GM23338 (cell line): ENCODE measurements at regions not wholly inside any gene's neighbourhood (a gene's known extent, or its start where the extent isn't known, plus 50 kb on each side); places are given as distances from the start of the nearest gene placed in this dataset.
A peak's percentile ranks its signal among the peaks of the same experiment; 100 is the strongest.

ENCODE experiments used
- ATAC-seq: fragments of 200-7000 bp; cut with Tn5 transposase; 3 replicates; pipeline ENCODE4 v1.9.1; 2020
- DNase-seq: peaks from one replicate; pipeline ENCODE4 v3.0.0-alpha.2; 2015; ENCODE audit warnings: low spot score
- H2AFZ ChIP-seq: fragments of 200-600 bp; sonication (generic); 2 replicates; pipeline ENCODE4 v1.8.0; 2016; ENCODE audit warnings: antibody characterized with exemption, mild to moderate bottlenecking, moderate library complexity
- H3F3A ChIP-seq: fragments of 200-600 bp; sonication (generic); replicated peaks from 2 replicates; pipeline ENCODE4 v1.8.0; 2017; ENCODE audit warnings: antibody characterized with exemption, mixed run types, low read depth
- H3K27ac ChIP-seq: fragments of 200-600 bp; sonication (generic); 2 replicates; pipeline ENCODE4 v1.6.1; 2016; ENCODE audit warnings: low read depth
- H3K27me3 ChIP-seq: fragments of 200-600 bp; sonication (generic); 2 replicates; pipeline ENCODE4 v1.8.0; 2016; ENCODE audit warnings: mild to moderate bottlenecking, mixed run types, moderate library complexity; ENCODE audit not compliant: insufficient read depth
- H3K36me3 ChIP-seq: fragments of 200-600 bp; sonication (generic); 2 replicates; pipeline ENCODE4 v1.8.0; 2016; ENCODE audit warnings: mild to moderate bottlenecking; ENCODE audit not compliant: insufficient read depth
- H3K4me1 ChIP-seq: fragments of 200-600 bp; sonication (generic); 2 replicates; pipeline ENCODE4 v1.8.0; 2016; ENCODE audit warnings: mild to moderate bottlenecking, moderate library complexity; ENCODE audit not compliant: insufficient read depth
- H3K4me2 ChIP-seq: fragments of 200-600 bp; sonication (generic); 2 replicates; pipeline ENCODE4 v1.7.1; 2017; ENCODE audit warnings: mixed run types
- H3K4me3 ChIP-seq: fragments of 200-600 bp; sonication (generic); 2 replicates; pipeline ENCODE4 v1.6.1; 2016; ENCODE audit warnings: mixed run types
- H3K79me2 ChIP-seq: fragments of 200-600 bp; sonication (generic); replicated peaks from 2 replicates; pipeline ENCODE4 v1.8.0; 2017; ENCODE audit warnings: mild to moderate bottlenecking; ENCODE audit not compliant: insufficient read depth
- H3K9me2 ChIP-seq: fragments of 200-600 bp; sonication (generic); 2 replicates; pipeline ENCODE4 v1.8.0; 2017; ENCODE audit not compliant: insufficient read depth
- H4K20me1 ChIP-seq: fragments of 200-600 bp; sonication (generic); replicated peaks from 2 replicates; pipeline ENCODE4 v1.8.0; 2017; ENCODE audit warnings: mild to moderate bottlenecking; ENCODE audit not compliant: insufficient read depth
- H3K27ac Mint-ChIP-seq: 2 replicates; pipeline ENCODE4 v1.8.0; 2020; ENCODE audit warnings: inconsistent platforms, mild to moderate bottlenecking, moderate library complexity, mixed read lengths
- H3K27me3 Mint-ChIP-seq: 3 replicates; pipeline ENCODE4 v1.8.0; 2022; ENCODE audit warnings: low read depth, mild to moderate bottlenecking, moderate library complexity, mixed read lengths, inconsistent platforms; ENCODE audit not compliant: insufficient read depth, poor library complexity
- H3K36me3 Mint-ChIP-seq: 3 replicates; pipeline ENCODE4 v1.8.0; 2021; ENCODE audit warnings: low read depth, mild to moderate bottlenecking, inconsistent platforms, moderate library complexity, mixed read lengths
- H3K4me1 Mint-ChIP-seq: 3 replicates; pipeline ENCODE4 v1.8.0; 2020; ENCODE audit warnings: mild to moderate bottlenecking, inconsistent platforms, mixed read lengths
- H3K4me3 Mint-ChIP-seq: 3 replicates; pipeline ENCODE4 v1.8.0; 2021; ENCODE audit warnings: moderate library complexity, mild to moderate bottlenecking, inconsistent platforms, mixed read lengths
- H3K9me3 Mint-ChIP-seq: 3 replicates; pipeline ENCODE4 v1.8.0; 2020; ENCODE audit warnings: moderate library complexity, mild to moderate bottlenecking, inconsistent platforms, mixed read lengths
- CREB1 ChIP-seq: fragments of 250-450 bp; sonication (Bioruptor Pico); IDR thresholded peaks from 2 replicates; pipeline ENCODE4 v1.5.0; 2020; ENCODE audit warnings: low read depth, mild to moderate bottlenecking, moderate library complexity
- EZH2 ChIP-seq: fragments of 200-600 bp; sonication (generic); IDR thresholded peaks from one replicate; pipeline ENCODE4 v1.8.0; 2017; ENCODE audit warnings: antibody characterized with exemption, mild to moderate bottlenecking, low read depth; ENCODE audit not compliant: unreplicated experiment
- EZH2phosphoT487 ChIP-seq: fragments of 200-600 bp; sonication (generic); IDR thresholded peaks from one replicate; pipeline ENCODE4 v1.8.1; 2018; ENCODE audit warnings: antibody characterized with exemption; ENCODE audit not compliant: unreplicated experiment
- JUNB ChIP-seq: IDR thresholded peaks from one replicate; pipeline ENCODE4 v1.6.1; 2016; ENCODE audit warnings: antibody characterized with exemption; ENCODE audit not compliant: unreplicated experiment
- NANOG ChIP-seq: IDR thresholded peaks from 2 replicates; pipeline ENCODE4 v1.6.1; 2016; ENCODE audit warnings: antibody characterized with exemption, borderline replicate concordance
- POLR2AphosphoS5 ChIP-seq: IDR thresholded peaks from 2 replicates; pipeline ENCODE4 v1.6.1; 2016; ENCODE audit warnings: antibody characterized with exemption, low read depth
- STAT1 ChIP-seq: IDR thresholded peaks from one replicate; pipeline ENCODE4 v1.6.1; 2016; ENCODE audit warnings: antibody characterized with exemption; ENCODE audit not compliant: unreplicated experiment
- ZNF114 ChIP-seq: fragments of 250-450 bp; sonication (Bioruptor Pico); IDR thresholded peaks from 2 replicates; pipeline ENCODE4 v1.5.0; 2020; ENCODE audit warnings: mild to moderate bottlenecking, moderate library complexity
- ZNF331 ChIP-seq: fragments of 250-450 bp; sonication (Bioruptor Pico); IDR thresholded peaks from 2 replicates; pipeline ENCODE4 v1.5.0; 2020; ENCODE audit warnings: low read depth, mild to moderate bottlenecking, moderate library complexity
- TF ChIP-seq, protein P1 (sequence below): IDR thresholded peaks from 2 replicates; pipeline ENCODE4 v1.6.1; 2016; ENCODE audit warnings: antibody characterized with exemption
- TF ChIP-seq, protein P2 (sequence below): fragments of 250-450 bp; sonication (Bioruptor Pico); IDR thresholded peaks from 2 replicates; pipeline ENCODE4 v1.5.0; 2020; ENCODE audit warnings: mild to moderate bottlenecking, moderate library complexity
- TF ChIP-seq, protein P3 (sequence below): IDR thresholded peaks from one replicate; pipeline ENCODE4 v1.6.1; 2018; ENCODE audit warnings: antibody characterized with exemption; ENCODE audit not compliant: unreplicated experiment
- TF ChIP-seq, protein P4 (sequence below), 2 experiments: fragments of 200-600 bp in 1 of 2; sonication (generic) in 1 of 2; conservative IDR thresholded peaks; 2 replicates each; pipeline versions ENCODE4 v1.5.1 to v1.6.1; 2016 to 2017; ENCODE audit warnings: antibody characterized with exemption in 2 of 2, low read depth in 2 of 2, mild to moderate bottlenecking in 2 of 2, moderate library complexity in 1 of 2

DNA sequence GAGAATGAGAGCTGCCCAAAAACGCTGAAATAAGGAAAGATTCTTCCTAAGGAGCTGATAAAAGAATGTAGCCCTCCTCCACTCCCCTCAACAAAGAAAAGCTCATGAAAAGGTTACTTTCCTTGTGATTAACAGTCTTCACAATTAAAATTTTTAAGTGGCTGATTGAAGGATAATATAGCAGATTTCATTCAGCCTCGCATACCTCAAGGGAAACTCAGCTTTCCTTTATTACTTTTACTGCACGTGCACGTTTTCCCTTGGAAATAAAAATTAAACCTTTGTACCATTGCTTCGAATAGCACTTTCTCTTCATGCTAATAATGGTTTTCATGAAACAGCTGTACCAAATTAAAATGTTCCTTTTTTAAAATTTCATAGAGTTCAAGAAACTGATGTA, 234.0 kb upstream of the GRAMD2B start:
- no peak for DNase-seq
- H3K36me3 Mint-ChIP-seq = no peaks in the 10 kb centered on the region
- peak; percentile 27; the same call in 1 of the 3 replicates for ATAC-seq
- Histone ChIP-seq H3K4me3 (no peak overlapping the region), H3K27ac (no peak overlapping the region), H3K79me2 (no peaks in the 10 kb centered on the region), H3K27me3 (no peaks in the 10 kb centered on the region), H3K9me2 (no peaks in the 10 kb centered on the region), H3K4me1 (peaks cover 11% of the 10 kb centered on the region), H2AFZ (no peak overlapping the region), H3K36me3 (no peaks in the 10 kb centered on the region), H3K4me2 (no peak overlapping the region), H3F3A (no peaks in the 10 kb centered on the region), H4K20me1 (no peaks in the 10 kb centered on the region)
- peaks cover 32% of the 10 kb centered on the region for H3K4me1 Mint-ChIP-seq
- peaks cover 5% of the 10 kb centered on the region; the same call in 2 of the 3 replicates for H3K9me3 Mint-ChIP-seq
- TF ChIP-seq STAT1 (no peak), NANOG (no peak), EZH2 (no peak), EZH2phosphoT487 (no peak), ZNF331 (CRISPR knock-in tag) (no peak), ZNF114 (CRISPR knock-in tag) (no peak), CREB1 (CRISPR knock-in tag) (no peak), JUNB (no peak), POLR2AphosphoS5 (no peak)
- TF ChIP-seq, protein P1, sequence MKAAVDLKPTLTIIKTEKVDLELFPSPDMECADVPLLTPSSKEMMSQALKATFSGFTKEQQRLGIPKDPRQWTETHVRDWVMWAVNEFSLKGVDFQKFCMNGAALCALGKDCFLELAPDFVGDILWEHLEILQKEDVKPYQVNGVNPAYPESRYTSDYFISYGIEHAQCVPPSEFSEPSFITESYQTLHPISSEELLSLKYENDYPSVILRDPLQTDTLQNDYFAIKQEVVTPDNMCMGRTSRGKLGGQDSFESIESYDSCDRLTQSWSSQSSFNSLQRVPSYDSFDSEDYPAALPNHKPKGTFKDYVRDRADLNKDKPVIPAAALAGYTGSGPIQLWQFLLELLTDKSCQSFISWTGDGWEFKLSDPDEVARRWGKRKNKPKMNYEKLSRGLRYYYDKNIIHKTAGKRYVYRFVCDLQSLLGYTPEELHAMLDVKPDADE = no peak
- TF ChIP-seq, protein P2, sequence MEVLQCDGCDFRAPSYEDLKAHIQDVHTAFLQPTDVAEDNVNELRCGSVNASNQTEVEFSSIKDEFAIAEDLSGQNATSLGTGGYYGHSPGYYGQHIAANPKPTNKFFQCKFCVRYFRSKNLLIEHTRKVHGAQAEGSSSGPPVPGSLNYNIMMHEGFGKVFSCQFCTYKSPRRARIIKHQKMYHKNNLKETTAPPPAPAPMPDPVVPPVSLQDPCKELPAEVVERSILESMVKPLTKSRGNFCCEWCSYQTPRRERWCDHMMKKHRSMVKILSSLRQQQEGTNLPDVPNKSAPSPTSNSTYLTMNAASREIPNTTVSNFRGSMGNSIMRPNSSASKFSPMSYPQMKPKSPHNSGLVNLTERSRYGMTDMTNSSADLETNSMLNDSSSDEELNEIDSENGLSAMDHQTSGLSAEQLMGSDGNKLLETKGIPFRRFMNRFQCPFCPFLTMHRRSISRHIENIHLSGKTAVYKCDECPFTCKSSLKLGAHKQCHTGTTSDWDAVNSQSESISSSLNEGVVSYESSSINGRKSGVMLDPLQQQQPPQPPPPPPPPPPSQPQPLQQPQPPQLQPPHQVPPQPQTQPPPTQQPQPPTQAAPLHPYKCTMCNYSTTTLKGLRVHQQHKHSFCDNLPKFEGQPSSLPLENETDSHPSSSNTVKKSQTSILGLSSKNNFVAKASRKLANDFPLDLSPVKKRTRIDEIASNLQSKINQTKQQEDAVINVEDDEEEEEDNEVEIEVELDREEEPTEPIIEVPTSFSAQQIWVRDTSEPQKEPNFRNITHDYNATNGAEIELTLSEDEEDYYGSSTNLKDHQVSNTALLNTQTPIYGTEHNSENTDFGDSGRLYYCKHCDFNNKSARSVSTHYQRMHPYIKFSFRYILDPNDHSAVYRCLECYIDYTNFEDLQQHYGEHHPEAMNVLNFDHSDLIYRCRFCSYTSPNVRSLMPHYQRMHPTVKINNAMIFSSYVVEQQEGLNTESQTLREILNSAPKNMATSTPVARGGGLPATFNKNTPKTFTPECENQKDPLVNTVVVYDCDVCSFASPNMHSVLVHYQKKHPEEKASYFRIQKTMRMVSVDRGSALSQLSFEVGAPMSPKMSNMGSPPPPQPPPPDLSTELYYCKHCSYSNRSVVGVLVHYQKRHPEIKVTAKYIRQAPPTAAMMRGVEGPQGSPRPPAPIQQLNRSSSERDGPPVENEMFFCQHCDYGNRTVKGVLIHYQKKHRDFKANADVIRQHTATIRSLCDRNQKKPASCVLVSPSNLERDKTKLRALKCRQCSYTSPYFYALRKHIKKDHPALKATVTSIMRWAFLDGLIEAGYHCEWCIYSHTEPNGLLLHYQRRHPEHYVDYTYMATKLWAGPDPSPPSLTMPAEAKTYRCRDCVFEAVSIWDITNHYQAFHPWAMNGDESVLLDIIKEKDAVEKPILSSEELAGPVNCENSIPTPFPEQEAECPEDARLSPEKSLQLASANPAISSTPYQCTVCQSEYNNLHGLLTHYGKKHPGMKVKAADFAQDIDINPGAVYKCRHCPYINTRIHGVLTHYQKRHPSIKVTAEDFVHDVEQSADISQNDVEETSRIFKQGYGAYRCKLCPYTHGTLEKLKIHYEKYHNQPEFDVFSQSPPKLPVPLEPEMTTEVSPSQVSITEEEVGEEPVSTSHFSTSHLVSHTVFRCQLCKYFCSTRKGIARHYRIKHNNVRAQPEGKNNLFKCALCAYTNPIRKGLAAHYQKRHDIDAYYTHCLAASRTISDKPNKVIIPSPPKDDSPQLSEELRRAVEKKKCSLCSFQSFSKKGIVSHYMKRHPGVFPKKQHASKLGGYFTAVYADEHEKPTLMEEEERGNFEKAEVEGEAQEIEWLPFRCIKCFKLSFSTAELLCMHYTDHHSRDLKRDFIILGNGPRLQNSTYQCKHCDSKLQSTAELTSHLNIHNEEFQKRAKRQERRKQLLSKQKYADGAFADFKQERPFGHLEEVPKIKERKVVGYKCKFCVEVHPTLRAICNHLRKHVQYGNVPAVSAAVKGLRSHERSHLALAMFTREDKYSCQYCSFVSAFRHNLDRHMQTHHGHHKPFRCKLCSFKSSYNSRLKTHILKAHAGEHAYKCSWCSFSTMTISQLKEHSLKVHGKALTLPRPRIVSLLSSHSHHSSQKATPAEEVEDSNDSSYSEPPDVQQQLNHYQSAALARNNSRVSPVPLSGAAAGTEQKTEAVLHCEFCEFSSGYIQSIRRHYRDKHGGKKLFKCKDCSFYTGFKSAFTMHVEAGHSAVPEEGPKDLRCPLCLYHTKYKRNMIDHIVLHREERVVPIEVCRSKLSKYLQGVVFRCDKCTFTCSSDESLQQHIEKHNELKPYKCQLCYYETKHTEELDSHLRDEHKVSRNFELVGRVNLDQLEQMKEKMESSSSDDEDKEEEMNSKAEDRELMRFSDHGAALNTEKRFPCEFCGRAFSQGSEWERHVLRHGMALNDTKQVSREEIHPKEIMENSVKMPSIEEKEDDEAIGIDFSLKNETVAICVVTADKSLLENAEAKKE (CRISPR knock-in tag) = no peak
- TF ChIP-seq, protein P3, sequence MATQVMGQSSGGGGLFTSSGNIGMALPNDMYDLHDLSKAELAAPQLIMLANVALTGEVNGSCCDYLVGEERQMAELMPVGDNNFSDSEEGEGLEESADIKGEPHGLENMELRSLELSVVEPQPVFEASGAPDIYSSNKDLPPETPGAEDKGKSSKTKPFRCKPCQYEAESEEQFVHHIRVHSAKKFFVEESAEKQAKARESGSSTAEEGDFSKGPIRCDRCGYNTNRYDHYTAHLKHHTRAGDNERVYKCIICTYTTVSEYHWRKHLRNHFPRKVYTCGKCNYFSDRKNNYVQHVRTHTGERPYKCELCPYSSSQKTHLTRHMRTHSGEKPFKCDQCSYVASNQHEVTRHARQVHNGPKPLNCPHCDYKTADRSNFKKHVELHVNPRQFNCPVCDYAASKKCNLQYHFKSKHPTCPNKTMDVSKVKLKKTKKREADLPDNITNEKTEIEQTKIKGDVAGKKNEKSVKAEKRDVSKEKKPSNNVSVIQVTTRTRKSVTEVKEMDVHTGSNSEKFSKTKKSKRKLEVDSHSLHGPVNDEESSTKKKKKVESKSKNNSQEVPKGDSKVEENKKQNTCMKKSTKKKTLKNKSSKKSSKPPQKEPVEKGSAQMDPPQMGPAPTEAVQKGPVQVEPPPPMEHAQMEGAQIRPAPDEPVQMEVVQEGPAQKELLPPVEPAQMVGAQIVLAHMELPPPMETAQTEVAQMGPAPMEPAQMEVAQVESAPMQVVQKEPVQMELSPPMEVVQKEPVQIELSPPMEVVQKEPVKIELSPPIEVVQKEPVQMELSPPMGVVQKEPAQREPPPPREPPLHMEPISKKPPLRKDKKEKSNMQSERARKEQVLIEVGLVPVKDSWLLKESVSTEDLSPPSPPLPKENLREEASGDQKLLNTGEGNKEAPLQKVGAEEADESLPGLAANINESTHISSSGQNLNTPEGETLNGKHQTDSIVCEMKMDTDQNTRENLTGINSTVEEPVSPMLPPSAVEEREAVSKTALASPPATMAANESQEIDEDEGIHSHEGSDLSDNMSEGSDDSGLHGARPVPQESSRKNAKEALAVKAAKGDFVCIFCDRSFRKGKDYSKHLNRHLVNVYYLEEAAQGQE = no peak
- TF ChIP-seq, protein P4, sequence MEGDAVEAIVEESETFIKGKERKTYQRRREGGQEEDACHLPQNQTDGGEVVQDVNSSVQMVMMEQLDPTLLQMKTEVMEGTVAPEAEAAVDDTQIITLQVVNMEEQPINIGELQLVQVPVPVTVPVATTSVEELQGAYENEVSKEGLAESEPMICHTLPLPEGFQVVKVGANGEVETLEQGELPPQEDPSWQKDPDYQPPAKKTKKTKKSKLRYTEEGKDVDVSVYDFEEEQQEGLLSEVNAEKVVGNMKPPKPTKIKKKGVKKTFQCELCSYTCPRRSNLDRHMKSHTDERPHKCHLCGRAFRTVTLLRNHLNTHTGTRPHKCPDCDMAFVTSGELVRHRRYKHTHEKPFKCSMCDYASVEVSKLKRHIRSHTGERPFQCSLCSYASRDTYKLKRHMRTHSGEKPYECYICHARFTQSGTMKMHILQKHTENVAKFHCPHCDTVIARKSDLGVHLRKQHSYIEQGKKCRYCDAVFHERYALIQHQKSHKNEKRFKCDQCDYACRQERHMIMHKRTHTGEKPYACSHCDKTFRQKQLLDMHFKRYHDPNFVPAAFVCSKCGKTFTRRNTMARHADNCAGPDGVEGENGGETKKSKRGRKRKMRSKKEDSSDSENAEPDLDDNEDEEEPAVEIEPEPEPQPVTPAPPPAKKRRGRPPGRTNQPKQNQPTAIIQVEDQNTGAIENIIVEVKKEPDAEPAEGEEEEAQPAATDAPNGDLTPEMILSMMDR (conservative IDR thresholded peaks at IDR 0.05; ENCODE audit: low read depth in 2 of 2) = no peak
- no peak overlapping the region for H3K4me3 Mint-ChIP-seq
- peak overlapping the region; percentile 68; the same call in 1 of the 2 replicates for H3K27ac Mint-ChIP-seq
- H3K27me3 Mint-ChIP-seq = peaks cover 2% of the 10 kb centered on the region
